Tibial nerve (tissue), 4 donors: ENCODE measurements at regions not wholly inside any gene's neighbourhood (a gene's known extent, or its start where the extent isn't known, plus 50 kb on each side); places are given as distances from the start of the nearest gene placed in this dataset.
"Not testable (repeated sequence)": the region's sequence is repeated elsewhere in the genome, so short reads cannot be mapped to it uniquely, and the experiment has no call there.

Experiments used
- DNase-seq, 2 donors: peaks; one replicate each; pipeline ENCODE4 v3.0.0-alpha.2; 2019; ENCODE audit warnings: low spot score in 2 of 2
- H3K27ac ChIP-seq, 4 donors: fragments of 200-600 bp; sonication (generic) in 3 of 4; one replicate each; pipeline ENCODE4 v1.5.1; 2017 to 2019; ENCODE audit warnings: mild to moderate bottlenecking in 1 of 4
- H3K27me3 ChIP-seq, 2 donors: fragments of 200-600 bp; sonication (generic) in 1 of 2; one replicate each; pipeline versions ENCODE4 v1.5.1 to v1.6.0; 2017 to 2019
- H3K36me3 ChIP-seq, 3 donors: fragments of 200-600 bp; sonication (generic); one replicate each; pipeline ENCODE4 v1.5.1; 2018 to 2019
- H3K4me1 ChIP-seq, 4 donors: fragments of 200-600 bp; sonication (generic) in 3 of 4; one replicate each; pipeline ENCODE4 v1.5.1; 2017 to 2019
- H3K4me3 ChIP-seq, 4 donors: fragments of 200-600 bp; sonication (generic) in 3 of 4; one replicate each; pipeline ENCODE4 v1.5.1; 2017 to 2019; ENCODE audit warnings: mild to moderate bottlenecking in 1 of 4, moderate library complexity in 1 of 4
- H3K9me3 ChIP-seq, 4 donors: fragments of 200-600 bp; sonication (generic) in 3 of 4; one replicate each; pipeline ENCODE4 v1.5.1; 2017 to 2019
- EP300 ChIP-seq, 2 donors: sonication (generic); formaldehyde crosslinking; IDR thresholded peaks; one replicate each; pipeline ENCODE4 v1.6.1; 2017; ENCODE audit warnings: antibody characterized with exemption in 2 of 2, mild to moderate bottlenecking in 1 of 2
- POLR2A ChIP-seq, 2 donors: fragments of 450-650 bp; IDR thresholded peaks; one replicate each; pipeline ENCODE4 v1.6.1; 2017; ENCODE audit warnings: antibody characterized with exemption in 2 of 2, mild to moderate bottlenecking in 2 of 2, moderate library complexity in 2 of 2
- WGBS, 2 donors: methylation state at CpG; one replicate each; pipeline ENCODE4 v1.1.5; 2018; 5-methylcytosine and 5-hydroxymethylcytosine counted together
- TF ChIP-seq, protein P1 (sequence below), 5 experiments: fragments of 200-600 bp in 3 of 5; fragments of 450-650 bp in 2 of 5; sonication (generic) in 3 of 5; IDR thresholded peaks; one replicate each; pipeline ENCODE4 v1.5.1; 2016 to 2019; ENCODE audit warnings: antibody characterized with exemption in 5 of 5, mild to moderate bottlenecking in 3 of 5, moderate library complexity in 2 of 5

DNA sequence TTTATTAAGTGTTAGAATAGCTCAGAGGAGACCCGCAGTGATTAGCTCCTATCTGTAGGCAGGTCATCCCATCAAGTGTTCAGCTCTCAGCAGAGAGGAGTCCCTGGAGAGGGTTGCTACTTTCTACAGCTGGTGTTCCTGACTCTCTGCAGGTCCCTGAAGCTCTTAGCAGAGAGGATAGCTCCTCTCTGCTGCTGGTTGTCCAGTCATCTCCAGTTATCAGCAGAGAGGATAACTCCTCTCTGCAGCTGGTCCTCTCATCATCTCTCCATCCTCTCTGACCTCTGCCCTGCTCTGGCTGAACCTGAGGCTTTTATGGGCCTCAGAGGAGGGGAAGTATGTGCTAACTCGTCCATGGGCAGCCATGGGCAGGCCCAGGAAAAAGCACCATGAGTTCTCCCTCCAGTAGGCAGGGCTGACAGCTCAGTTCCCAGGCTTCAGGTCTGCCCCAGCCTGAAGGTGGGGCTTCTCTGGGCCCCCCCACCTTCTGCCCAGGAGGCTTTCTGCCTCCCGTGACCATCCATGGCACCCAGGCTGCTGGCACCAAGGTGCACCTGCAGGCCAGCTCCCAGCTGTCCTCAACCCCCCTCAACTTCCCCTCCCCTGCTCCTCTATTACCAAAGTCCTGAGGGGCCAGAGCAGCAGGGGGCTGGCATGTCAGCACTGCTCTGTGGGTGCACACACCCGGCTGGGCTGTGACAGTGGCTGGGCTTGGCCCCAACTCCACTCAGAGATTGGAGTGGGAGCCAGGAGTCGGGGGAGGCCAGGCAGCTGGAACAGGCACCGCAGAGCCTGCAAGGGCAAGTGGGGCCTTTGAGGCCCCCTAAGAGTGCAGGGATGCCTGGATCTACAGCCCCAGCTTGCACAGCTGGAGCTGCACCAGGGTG, 98.9 kb upstream of the FRMD4B start:
- H3K4me1 ChIP-seq, result peaks cover 0 to 23% (median 0%) of the 10 kb centered on the region in 4 donors
- no peak overlapping the region for H3K4me3 ChIP-seq
- no peaks in the 10 kb centered on the region for H3K9me3 ChIP-seq
- TF ChIP-seq EP300 (IDR thresholded peaks at IDR 0.05), result no peak
- TF ChIP-seq, protein P1, sequence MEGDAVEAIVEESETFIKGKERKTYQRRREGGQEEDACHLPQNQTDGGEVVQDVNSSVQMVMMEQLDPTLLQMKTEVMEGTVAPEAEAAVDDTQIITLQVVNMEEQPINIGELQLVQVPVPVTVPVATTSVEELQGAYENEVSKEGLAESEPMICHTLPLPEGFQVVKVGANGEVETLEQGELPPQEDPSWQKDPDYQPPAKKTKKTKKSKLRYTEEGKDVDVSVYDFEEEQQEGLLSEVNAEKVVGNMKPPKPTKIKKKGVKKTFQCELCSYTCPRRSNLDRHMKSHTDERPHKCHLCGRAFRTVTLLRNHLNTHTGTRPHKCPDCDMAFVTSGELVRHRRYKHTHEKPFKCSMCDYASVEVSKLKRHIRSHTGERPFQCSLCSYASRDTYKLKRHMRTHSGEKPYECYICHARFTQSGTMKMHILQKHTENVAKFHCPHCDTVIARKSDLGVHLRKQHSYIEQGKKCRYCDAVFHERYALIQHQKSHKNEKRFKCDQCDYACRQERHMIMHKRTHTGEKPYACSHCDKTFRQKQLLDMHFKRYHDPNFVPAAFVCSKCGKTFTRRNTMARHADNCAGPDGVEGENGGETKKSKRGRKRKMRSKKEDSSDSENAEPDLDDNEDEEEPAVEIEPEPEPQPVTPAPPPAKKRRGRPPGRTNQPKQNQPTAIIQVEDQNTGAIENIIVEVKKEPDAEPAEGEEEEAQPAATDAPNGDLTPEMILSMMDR (IDR thresholded peaks at IDR 0.05), result no peak
- no peak overlapping the region for H3K27ac ChIP-seq
- DNase-seq, result no peak
- no peaks in the 10 kb centered on the region for H3K27me3 ChIP-seq
- no peaks in the 10 kb centered on the region for H3K36me3 ChIP-seq
- 65 to 73% methylated on average over 6 of the region's 6 CpGs for WGBS, 2 donors

DNA sequence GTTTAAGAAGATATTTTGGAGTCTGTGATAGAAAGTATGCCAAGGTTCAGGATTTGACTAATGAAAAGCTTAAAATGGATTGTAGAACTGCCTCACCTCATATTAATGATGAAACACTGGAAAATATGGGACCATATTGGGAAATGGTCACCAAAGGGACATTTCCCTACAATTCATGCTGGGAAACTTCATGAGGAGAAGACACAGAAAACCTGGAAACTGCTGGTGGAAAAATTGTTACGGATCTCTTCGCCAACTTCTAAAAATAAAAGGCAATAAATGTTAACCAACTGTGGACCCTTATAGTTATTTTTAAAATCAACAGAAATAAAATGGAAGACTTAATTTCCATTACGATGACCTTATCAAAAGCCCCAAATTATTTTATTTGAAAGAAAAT, 97.6 kb upstream of the FRMD4B start:
- Histone ChIP-seq H3K27me3 (no peaks in the 10 kb centered on the region), H3K9me3 (no peaks in the 10 kb centered on the region), H3K27ac (no peak overlapping the region), H3K4me1 (peaks cover 0 to 23% (median 0%) of the 10 kb centered on the region in 4 donors), H3K36me3 (no peaks in the 10 kb centered on the region), H3K4me3 (no peak overlapping the region)
- 71 to 77% methylated on average over 3 of the region's 3 CpGs for WGBS, 2 donors
- TF ChIP-seq, protein P1 (IDR thresholded peaks at IDR 0.05), result no peak
- no peak for TF ChIP-seq EP300 (IDR thresholded peaks at IDR 0.05)
- no peak for TF ChIP-seq POLR2A (IDR thresholded peaks at IDR 0.05)
- DNase-seq, result no peak

DNA sequence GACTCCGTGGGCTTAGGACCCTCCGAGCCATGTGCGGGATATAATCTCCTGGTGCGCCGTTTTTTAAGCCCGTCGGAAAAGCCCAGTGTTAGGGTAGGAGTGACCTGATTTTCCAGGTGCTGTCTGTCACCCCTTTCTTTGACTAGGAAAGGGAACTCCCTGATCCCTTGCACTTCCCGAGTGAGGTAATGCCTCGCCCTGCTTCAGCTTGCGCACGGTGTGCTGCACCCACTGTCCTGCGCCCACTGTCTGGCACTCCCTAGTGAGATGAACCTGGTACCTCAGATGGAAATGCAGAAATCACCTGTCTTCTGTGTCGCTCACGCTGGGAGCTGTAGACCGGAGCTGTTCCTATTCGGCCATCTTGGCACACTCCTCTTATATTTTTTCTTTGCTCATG, 95.1 kb upstream of the FRMD4B start:
- H3K27me3 ChIP-seq, H3K4me3 ChIP-seq, H3K36me3 ChIP-seq, DNase-seq, H3K27ac ChIP-seq, H3K9me3 ChIP-seq: not testable (repeated sequence)
- 95 to 97% methylated on average over 16 of the region's 16 CpGs for WGBS, 2 donors
- H3K4me1 ChIP-seq, result peaks cover 0 to 23% (median 0%) of the 10 kb centered on the region in 4 donors

DNA sequence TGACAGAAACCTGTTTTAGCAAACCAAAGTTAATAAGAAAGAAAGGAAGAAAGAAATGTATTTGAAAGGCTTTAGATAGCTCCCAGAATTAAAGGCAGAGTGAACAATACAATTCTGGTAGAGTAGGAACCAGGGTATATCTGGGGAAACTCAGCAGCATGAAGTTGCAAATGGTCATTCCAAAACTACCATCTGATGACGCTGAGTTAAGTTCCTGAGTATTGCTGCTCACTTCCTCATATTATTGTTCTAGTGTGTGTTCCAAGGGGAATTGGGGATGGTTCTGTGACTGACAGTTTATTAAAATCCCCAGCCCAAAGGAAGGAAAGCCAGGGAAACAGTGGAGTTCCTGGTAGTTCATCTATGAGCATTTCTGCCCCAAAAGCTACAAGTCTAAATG, 88.3 kb upstream of the FRMD4B start:
- H3K27ac ChIP-seq, result no peak overlapping the region
- no peaks in the 10 kb centered on the region for H3K4me1 ChIP-seq
- H3K27me3 ChIP-seq, result no peaks in the 10 kb centered on the region
- no peak overlapping the region for H3K4me3 ChIP-seq
- WGBS, 2 donors, result 60 to 74% methylated on average over 1 of the region's 1 CpG
- no peaks in the 10 kb centered on the region for H3K9me3 ChIP-seq
- no peaks in the 10 kb centered on the region for H3K36me3 ChIP-seq
- no peak for TF ChIP-seq POLR2A (IDR thresholded peaks at IDR 0.05)
- TF ChIP-seq, protein P1 (IDR thresholded peaks at IDR 0.05), result no peak
- TF ChIP-seq EP300 (IDR thresholded peaks at IDR 0.05), result no peak
- no peak for DNase-seq

DNA sequence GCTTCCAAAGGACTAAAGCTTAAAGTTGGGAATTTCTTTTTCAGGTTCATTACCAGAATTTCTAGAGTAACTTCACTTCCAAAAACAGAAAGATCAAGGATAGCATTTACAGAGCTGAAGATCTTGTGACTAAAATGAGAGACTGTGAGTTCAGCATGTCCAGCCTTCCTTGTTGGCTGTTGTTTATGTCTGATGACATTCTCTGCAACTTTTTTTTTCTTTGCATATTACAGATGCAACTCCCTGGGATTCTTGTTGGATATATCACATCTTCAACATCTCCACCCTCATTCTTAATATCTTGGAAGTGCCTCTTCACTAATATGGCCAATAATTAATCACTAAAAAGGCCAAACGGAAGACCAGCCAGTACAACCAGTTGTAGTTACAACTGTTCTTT, 86.2 kb upstream of the FRMD4B start:
- WGBS, 2 donors, result 79 to 93% methylated on average over 1 of the region's 1 CpG
- Histone ChIP-seq H3K27me3 (no peaks in the 10 kb centered on the region), H3K9me3 (no peaks in the 10 kb centered on the region), H3K27ac (no peak overlapping the region), H3K4me3 (no peak overlapping the region), H3K4me1 (no peaks in the 10 kb centered on the region), H3K36me3 (no peaks in the 10 kb centered on the region)
- DNase-seq, result no peak
- TF ChIP-seq POLR2A (IDR thresholded peaks at IDR 0.05) (no peak), EP300 (IDR thresholded peaks at IDR 0.05) (no peak)
- TF ChIP-seq, protein P1 (IDR thresholded peaks at IDR 0.05), result no peak
